Peyer's patch (tissue), 4 donors: ENCODE measurements at regions not wholly inside any gene's neighbourhood (a gene's known extent, or its start where the extent isn't known, plus 50 kb on each side); places are given as distances from the start of the nearest gene placed in this dataset.

Experiments
- CTCF ChIP-seq, 6 experiments: fragments of 450-650 bp in 4 of 6; fragments of 200-600 bp in 2 of 6; sonication (generic) in 1 of 6; IDR thresholded peaks; one replicate each; pipeline ENCODE4 v1.5.1; 2017 to 2019; ENCODE audit warnings: antibody characterized with exemption in 6 of 6, mild to moderate bottlenecking in 3 of 6, moderate library complexity in 1 of 6
- POLR2A ChIP-seq, 2 donors: fragments of 450-650 bp; IDR thresholded peaks; one replicate each; pipeline ENCODE4 v1.5.1; 2017; ENCODE audit warnings: antibody characterized with exemption in 2 of 2, mild to moderate bottlenecking in 2 of 2, moderate library complexity in 2 of 2

- TF ChIP-seq CTCF (IDR thresholded peaks at IDR 0.05): no peak
- TF ChIP-seq POLR2A (IDR thresholded peaks at IDR 0.05): no peak
Observed at GRCh38 chr15:46366360-46367007, 731.7 kb downstream of the SQOR start.
